Liver (tissue), 8 donors: ENCODE measurements at regions not wholly inside any gene's neighbourhood (a gene's known extent, or its start where the extent isn't known, plus 50 kb on each side); places are given as distances from the start of the nearest gene placed in this dataset.

ENCODE experiments used
- DNase-seq: peaks from one replicate; pipeline ENCODE4 v3.0.0-alpha.2; 2017; ENCODE audit warnings: low spot score
- H3K27ac ChIP-seq, 2 donors: one replicate each; pipeline ENCODE4 v1.7.0; 2013; ENCODE audit warnings: inconsistent platforms in 2 of 2, low read length in 2 of 2, control low read depth in 1 of 2, low read depth in 1 of 2, mild to moderate bottlenecking in 1 of 2
- H3K27me3 ChIP-seq, 4 donors: one replicate each; pipeline versions ENCODE4 v1.6.1 to v1.7.0; 2013; ENCODE audit warnings: low read length in 3 of 4, inconsistent platforms in 1 of 4, mild to moderate bottlenecking in 1 of 4, moderate library complexity in 1 of 4; ENCODE audit not compliant: control insufficient read depth in 4 of 4, insufficient read depth in 4 of 4
- H3K36me3 ChIP-seq, 4 donors: one replicate each; pipeline versions ENCODE4 v1.6.1 to v1.7.0; 2013; ENCODE audit warnings: low read length in 3 of 4, mild to moderate bottlenecking in 3 of 4, low read depth in 1 of 4, moderate library complexity in 1 of 4; ENCODE audit not compliant: control insufficient read depth in 4 of 4, insufficient read depth in 3 of 4
- H3K4me1 ChIP-seq, 4 donors: one replicate each; pipeline versions ENCODE4 v1.6.1 to v1.7.0; 2013; ENCODE audit warnings: low read length in 3 of 4, mild to moderate bottlenecking in 3 of 4, moderate library complexity in 1 of 4; ENCODE audit not compliant: control insufficient read depth in 4 of 4, insufficient read depth in 4 of 4
- H3K4me3 ChIP-seq, 3 donors: one replicate each; pipeline versions ENCODE4 v1.6.1 to v1.7.0; 2013; ENCODE audit warnings: low read length in 3 of 3, control low read depth in 1 of 3, low read depth in 1 of 3, mild to moderate bottlenecking in 1 of 3
- H3K9ac ChIP-seq, 2 donors: one replicate each; pipeline ENCODE4 v1.7.0; 2013; ENCODE audit warnings: low read length in 2 of 2, mild to moderate bottlenecking in 2 of 2, moderate library complexity in 2 of 2, control low read depth in 1 of 2, low read depth in 1 of 2
- H3K9me3 ChIP-seq, 4 donors: one replicate each; pipeline versions ENCODE4 v1.6.1 to v1.7.0; 2013; ENCODE audit warnings: low read length in 3 of 4; ENCODE audit not compliant: control insufficient read depth in 4 of 4
- ATF3 ChIP-seq: IDR thresholded peaks from 2 replicates; pipeline ENCODE4 v1.6.1; 2016; ENCODE audit warnings: antibody characterized with exemption
- CTCF ChIP-seq: fragments of 150-350 bp; IDR thresholded peaks from 2 replicates; pipeline ENCODE4 v1.5.1; 2017; ENCODE audit warnings: improper control_type of control experiment, low read depth, low read length; ENCODE audit not compliant: missing input control
- EGR1 ChIP-seq, 2 donors: IDR thresholded peaks; 2 replicates each; pipeline ENCODE4 v1.6.1; 2016 to 2018; ENCODE audit warnings: antibody characterized with exemption in 2 of 2, low read depth in 2 of 2
- FOXA1 ChIP-seq: IDR thresholded peaks from 2 replicates; pipeline ENCODE4 v1.6.1; 2016; ENCODE audit warnings: antibody characterized with exemption
- FOXA2 ChIP-seq: IDR thresholded peaks from 2 replicates; pipeline ENCODE4 v1.6.1; 2016; ENCODE audit warnings: antibody characterized with exemption
- GABPA ChIP-seq, 2 donors: IDR thresholded peaks in 1 of 2; conservative IDR thresholded peaks in 1 of 2; 2 replicates each; pipeline ENCODE4 v1.6.1; 2016; ENCODE audit warnings: antibody characterized with exemption in 2 of 2, mild to moderate bottlenecking in 1 of 2, moderate library complexity in 1 of 2
- HNF4A ChIP-seq, 2 donors: conservative IDR thresholded peaks; 2 replicates each; pipeline ENCODE4 v1.6.1; 2016; ENCODE audit warnings: antibody characterized with exemption in 2 of 2, mild to moderate bottlenecking in 2 of 2
- JUND ChIP-seq, 2 donors: IDR thresholded peaks; 2 replicates each; pipeline ENCODE4 v1.6.1; 2016; ENCODE audit warnings: antibody characterized with exemption in 2 of 2
- MAX ChIP-seq: IDR thresholded peaks from 2 replicates; pipeline ENCODE4 v1.6.1; 2016; ENCODE audit warnings: antibody characterized with exemption
- NR2F2 ChIP-seq: IDR thresholded peaks from 2 replicates; pipeline ENCODE4 v1.6.1; 2016; ENCODE audit warnings: antibody characterized with exemption
- REST ChIP-seq: IDR thresholded peaks from 2 replicates; pipeline ENCODE4 v1.6.1; 2016; ENCODE audit warnings: antibody characterized with exemption, mild to moderate bottlenecking
- RXRA ChIP-seq, 2 donors: IDR thresholded peaks; 2 replicates each; pipeline ENCODE4 v1.6.1; 2017 to 2018; ENCODE audit warnings: antibody characterized with exemption in 2 of 2, mild to moderate bottlenecking in 1 of 2
- TAF1 ChIP-seq: conservative IDR thresholded peaks from 2 replicates; pipeline ENCODE4 v1.6.1; 2016; ENCODE audit warnings: antibody characterized with exemption, mild to moderate bottlenecking
- YY1 ChIP-seq: IDR thresholded peaks from 2 replicates; pipeline ENCODE4 v1.6.1; 2016; ENCODE audit warnings: antibody characterized with exemption, mild to moderate bottlenecking
- ZBTB33 ChIP-seq: IDR thresholded peaks from 2 replicates; pipeline ENCODE4 v1.6.1; 2016; ENCODE audit warnings: antibody characterized with exemption
- WGBS: extraction: QIAGEN DNeasy Blood & Tissue Kit; methylation state at CpG from one replicate; pipeline ENCODE4 v1.1.7; 2013; 5-methylcytosine and 5-hydroxymethylcytosine counted together
- donor health status: healthy.
- donor health status: healthy.
- donor health status: healthy.
- donor health status: healthy.
- donor health status: healthy.

- no peak overlapping the region for H3K9ac ChIP-seq
- no peak for TF ChIP-seq MAX
- no peak for TF ChIP-seq REST
- TF ChIP-seq ATF3: no peak
- TF ChIP-seq HNF4A (conservative IDR thresholded peaks at IDR 0.05): no peak
- no peak for TF ChIP-seq EGR1 (IDR thresholded peaks at IDR 0.05; ENCODE audit: low read depth in 2 of 2)
- no peak for TF ChIP-seq TAF1
- TF ChIP-seq FOXA1: no peak
- no peak for TF ChIP-seq CTCF
- no peak for TF ChIP-seq GABPA (IDR thresholded peaks at IDR 0.05 in 1 of 2, conservative IDR thresholded peaks at IDR 0.05 in 1 of 2)
- no peak for TF ChIP-seq NR2F2
- TF ChIP-seq YY1: no peak
- no peak for TF ChIP-seq JUND (IDR thresholded peaks at IDR 0.05)
- TF ChIP-seq FOXA2: no peak
- no peaks in the 10 kb centered on the region for H3K27me3 ChIP-seq
- H3K9me3 ChIP-seq: peaks cover 0 to 7% (median 1%) of the 10 kb centered on the region in 4 donors
- H3K27ac ChIP-seq: no peak overlapping the region
- no peak for DNase-seq
- 76% methylated on average over 10 of the region's 10 CpGs for WGBS
- H3K4me3 ChIP-seq: no peak overlapping the region
- no peaks in the 10 kb centered on the region for H3K36me3 ChIP-seq
- no peaks in the 10 kb centered on the region for H3K4me1 ChIP-seq
Observed at GRCh38 chr4:4914965-4915845, 55.7 kb downstream of the MSX1 start.

GRCh38 chr4:4918067-4918466 lies 58.6 kb downstream of the MSX1 start:
- Histone ChIP-seq H3K9me3 (peaks cover 0 to 3% (median 0%) of the 10 kb centered on the region in 4 donors), H3K9ac (no peak overlapping the region), H3K27ac (no peak overlapping the region), H3K36me3 (no peaks in the 10 kb centered on the region), H3K27me3 (no peaks in the 10 kb centered on the region), H3K4me1 (no peaks in the 10 kb centered on the region), H3K4me3 (no peak overlapping the region)
- WGBS: 45% methylated on average over 2 of the region's 2 CpGs
- no peak for DNase-seq
- no peak for TF ChIP-seq ZBTB33
- TF ChIP-seq YY1: no peak
- no peak for TF ChIP-seq MAX
- TF ChIP-seq GABPA (IDR thresholded peaks at IDR 0.05 in 1 of 2, conservative IDR thresholded peaks at IDR 0.05 in 1 of 2): no peak
- no peak for TF ChIP-seq REST
- no peak for TF ChIP-seq TAF1
- no peak for TF ChIP-seq JUND (IDR thresholded peaks at IDR 0.05)
- TF ChIP-seq EGR1 (IDR thresholded peaks at IDR 0.05; ENCODE audit: low read depth in 2 of 2): no peak
- no peak for TF ChIP-seq RXRA (IDR thresholded peaks at IDR 0.05)
